ENCODE measurements at regions not wholly inside any gene's neighbourhood (a gene's known extent, or its start where the extent isn't known, plus 50 kb on each side); places are given as distances from the start of the nearest gene placed in this dataset.
A peak's percentile ranks its signal among the peaks of the same experiment; 100 is the strongest.

GRCh38 chr20:57932227-57932864, 222.5 kb upstream of the PMEPA1 start:
- DNase-seq (ENCODE audit: low spot score in 2 of 2): peak in 1 of 2 donors; percentile 28
- Histone ChIP-seq H3K4me1 (no peaks in the 10 kb centered on the region), H3K36me3 (no peaks in the 10 kb centered on the region), H3K27me3 (no peaks in the 10 kb centered on the region), H3K9me3 (no peaks in the 10 kb centered on the region), H3K27ac (no peak overlapping the region), H3K4me3 (no peak overlapping the region)
- intact Hi-C loops (cut with DNase I; ENCODE audit: low total_unique reads): loop anchor here (5.0 kb wide), 1 partner anchor 200 kb away; no protein-coding TSS in a partner anchor
- TF ChIP-seq POLR2AphosphoS5 (IDR thresholded peaks at IDR 0.05) (no peak), POLR2A (IDR thresholded peaks at IDR 0.05) (no peak)
- TF ChIP-seq, protein P1, sequence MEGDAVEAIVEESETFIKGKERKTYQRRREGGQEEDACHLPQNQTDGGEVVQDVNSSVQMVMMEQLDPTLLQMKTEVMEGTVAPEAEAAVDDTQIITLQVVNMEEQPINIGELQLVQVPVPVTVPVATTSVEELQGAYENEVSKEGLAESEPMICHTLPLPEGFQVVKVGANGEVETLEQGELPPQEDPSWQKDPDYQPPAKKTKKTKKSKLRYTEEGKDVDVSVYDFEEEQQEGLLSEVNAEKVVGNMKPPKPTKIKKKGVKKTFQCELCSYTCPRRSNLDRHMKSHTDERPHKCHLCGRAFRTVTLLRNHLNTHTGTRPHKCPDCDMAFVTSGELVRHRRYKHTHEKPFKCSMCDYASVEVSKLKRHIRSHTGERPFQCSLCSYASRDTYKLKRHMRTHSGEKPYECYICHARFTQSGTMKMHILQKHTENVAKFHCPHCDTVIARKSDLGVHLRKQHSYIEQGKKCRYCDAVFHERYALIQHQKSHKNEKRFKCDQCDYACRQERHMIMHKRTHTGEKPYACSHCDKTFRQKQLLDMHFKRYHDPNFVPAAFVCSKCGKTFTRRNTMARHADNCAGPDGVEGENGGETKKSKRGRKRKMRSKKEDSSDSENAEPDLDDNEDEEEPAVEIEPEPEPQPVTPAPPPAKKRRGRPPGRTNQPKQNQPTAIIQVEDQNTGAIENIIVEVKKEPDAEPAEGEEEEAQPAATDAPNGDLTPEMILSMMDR (IDR thresholded peaks at IDR 0.05): no peak

- intact Hi-C loops (cut with DNase I; ENCODE audit: low total_unique reads): loop anchor here (5.0 kb wide), 1 partner anchor 202 kb away; no protein-coding TSS in a partner anchor
- Histone ChIP-seq H3K9me3 (peaks cover 0 to 13% of the 10 kb centered on the region in 2 donors), H3K27ac (no peak overlapping the region), H3K4me1 (no peaks in the 10 kb centered on the region), H3K4me3 (no peak overlapping the region), H3K36me3 (no peaks in the 10 kb centered on the region), H3K27me3 (no peaks in the 10 kb centered on the region)
- TF ChIP-seq POLR2A (IDR thresholded peaks at IDR 0.05) (no peak), POLR2AphosphoS5 (IDR thresholded peaks at IDR 0.05) (no peak)
- TF ChIP-seq, protein P1 (IDR thresholded peaks at IDR 0.05): no peak
- DNase-seq (ENCODE audit: low spot score in 2 of 2): peak in 1 of 2 donors; percentile 43
These were observed 220.5 kb upstream of the PMEPA1 start for GRCh38 chr20:57930351-57930750.

DNA sequence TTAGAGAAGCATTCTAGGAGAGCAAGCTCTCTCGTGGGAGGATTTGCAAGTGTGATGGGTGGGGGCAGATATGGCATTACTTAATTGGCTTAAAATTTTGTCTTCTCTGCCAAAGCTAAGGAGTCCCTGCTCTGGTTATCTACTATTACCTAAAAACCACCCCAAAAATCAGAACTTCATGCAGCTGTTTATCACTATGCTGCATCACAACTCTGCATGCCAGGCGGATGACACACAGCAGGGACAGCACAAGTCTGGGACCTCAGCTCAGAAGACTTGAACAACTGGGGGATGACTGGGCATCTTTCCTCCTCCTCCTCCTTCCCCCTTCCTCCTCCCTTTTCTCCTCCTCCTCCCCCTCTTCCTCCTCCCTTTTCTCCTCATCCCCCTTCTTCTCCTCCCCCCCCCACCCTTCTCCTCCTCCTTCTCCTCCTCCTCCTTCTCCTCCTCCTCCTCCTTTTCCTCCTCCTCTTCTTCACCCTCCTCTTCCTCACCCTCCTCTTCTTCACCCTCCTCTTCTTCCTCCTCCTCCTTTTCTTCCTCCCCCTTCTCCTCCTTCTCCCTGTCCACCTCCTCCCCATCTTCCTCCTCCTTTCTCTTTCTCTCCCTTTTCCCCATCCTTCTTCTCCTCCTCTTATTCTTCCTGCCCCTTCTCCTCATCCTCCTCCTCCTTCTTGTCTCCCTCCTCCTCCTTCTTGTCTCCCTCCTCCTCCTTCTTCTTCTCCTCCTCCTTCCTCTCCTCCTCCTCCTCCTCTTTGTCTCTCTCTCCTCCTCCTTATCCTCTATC, 218.6 kb upstream of the PMEPA1 start:
- TF ChIP-seq POLR2A (IDR thresholded peaks at IDR 0.05) (no peak), POLR2AphosphoS5 (IDR thresholded peaks at IDR 0.05) (no peak)
- TF ChIP-seq, protein P1 (IDR thresholded peaks at IDR 0.05): no peak
- H3K9me3 ChIP-seq: peaks cover 0 to 15% of the 10 kb centered on the region in 2 donors
- H3K4me3 ChIP-seq: no peak overlapping the region
- DNase-seq (ENCODE audit: low spot score in 2 of 2): no peak
- no peaks in the 10 kb centered on the region for H3K36me3 ChIP-seq
- H3K27me3 ChIP-seq: no peaks in the 10 kb centered on the region
- no peak overlapping the region for H3K27ac ChIP-seq
- intact Hi-C loops (cut with DNase I; ENCODE audit: low total_unique reads): no loop called here
- H3K4me1 ChIP-seq: no peaks in the 10 kb centered on the region

DNA sequence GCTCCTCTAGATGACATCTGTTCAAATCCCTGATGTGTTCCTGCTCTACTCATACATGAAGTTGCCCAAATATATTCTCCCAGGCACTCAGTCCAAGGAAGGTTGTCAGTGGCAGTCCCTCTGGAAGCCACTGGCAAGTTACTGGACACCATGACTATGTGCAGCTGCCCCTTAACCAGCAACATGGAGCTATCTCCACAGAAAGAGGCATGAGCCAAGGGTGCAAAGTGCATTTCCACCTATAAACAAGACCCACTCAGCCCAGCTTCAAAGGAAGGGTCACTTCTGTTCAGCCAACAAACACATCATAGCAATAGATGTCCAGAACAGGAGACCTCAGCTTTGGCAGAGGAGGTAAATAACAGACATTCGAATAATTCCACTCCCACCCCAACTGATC, 217.6 kb upstream of the PMEPA1 start:
- Histone ChIP-seq H3K36me3 (no peaks in the 10 kb centered on the region), H3K27ac (no peak overlapping the region), H3K27me3 (no peaks in the 10 kb centered on the region), H3K4me1 (no peaks in the 10 kb centered on the region), H3K9me3 (peaks cover 0 to 15% of the 10 kb centered on the region in 2 donors), H3K4me3 (no peak overlapping the region)
- peak in 1 of 2 donors; percentile 2 for DNase-seq (ENCODE audit: low spot score in 2 of 2)
- intact Hi-C loops (cut with DNase I; ENCODE audit: low total_unique reads): no loop called here
- TF ChIP-seq, protein P1 (IDR thresholded peaks at IDR 0.05): no peak
- TF ChIP-seq POLR2AphosphoS5 (IDR thresholded peaks at IDR 0.05) (no peak), POLR2A (IDR thresholded peaks at IDR 0.05) (no peak)

DNA sequence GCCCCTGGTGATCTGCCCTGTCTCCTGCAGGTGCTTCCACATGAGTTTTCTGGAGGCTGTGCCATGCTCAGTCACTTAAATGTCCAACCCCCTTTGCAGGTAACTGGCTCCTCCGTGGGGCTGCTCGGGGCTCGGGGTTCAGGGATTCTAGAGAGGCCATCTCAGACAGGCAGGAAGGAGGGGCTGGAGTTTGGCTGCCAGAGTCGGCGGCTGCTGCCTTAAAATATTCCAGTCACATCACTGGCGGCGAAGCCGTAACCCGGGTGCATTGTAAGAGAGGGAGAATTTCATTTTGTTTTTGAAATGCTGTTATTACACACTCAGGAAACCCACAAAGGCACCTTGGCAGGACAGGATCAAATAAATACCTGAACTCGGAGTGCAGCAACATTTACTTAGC, 212.9 kb upstream of the PMEPA1 start:
- Histone ChIP-seq H3K4me3 (no peak overlapping the region), H3K36me3 (no peaks in the 10 kb centered on the region), H3K27ac (no peak overlapping the region), H3K27me3 (no peaks in the 10 kb centered on the region), H3K9me3 (peaks cover 0 to 15% of the 10 kb centered on the region in 2 donors), H3K4me1 (no peaks in the 10 kb centered on the region)
- intact Hi-C loops (cut with DNase I; ENCODE audit: low total_unique reads): no loop called here
- DNase-seq (ENCODE audit: low spot score in 2 of 2): peak in 1 of 2 donors; percentile 30
- no peak for TF ChIP-seq POLR2AphosphoS5 (IDR thresholded peaks at IDR 0.05)
- TF ChIP-seq, protein P1 (IDR thresholded peaks at IDR 0.05): no peak
- TF ChIP-seq POLR2A (IDR thresholded peaks at IDR 0.05): no peak

All from breast epithelium (tissue), 4 donors.